ENCODE measurements at regions not wholly inside any gene's neighbourhood (a gene's known extent, or its start where the extent isn't known, plus 50 kb on each side); places are given as distances from the start of the nearest gene placed in this dataset.

DNA sequence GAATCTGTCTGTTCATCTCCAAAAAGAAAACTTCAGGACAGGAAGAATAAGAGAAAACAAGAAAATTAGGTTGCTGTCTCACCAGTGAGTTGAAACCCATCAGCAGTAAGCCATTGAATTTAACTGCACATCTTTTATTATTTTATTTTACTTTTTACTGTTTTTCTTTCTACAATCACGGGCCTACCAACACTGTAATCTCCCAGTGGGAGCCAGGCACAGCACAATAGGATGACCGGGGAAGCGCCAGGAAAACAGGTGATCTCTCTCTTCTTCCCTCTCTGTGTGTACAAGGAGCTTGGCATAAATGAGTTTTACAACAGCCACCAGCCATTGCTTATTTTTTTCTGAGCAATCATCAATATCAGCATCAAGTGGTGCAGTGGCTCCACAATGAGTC, 113.1 kb upstream of the ESRRG start:
- TF ChIP-seq CTCF (IDR thresholded peaks at IDR 0.05) = no peak
- H3K27ac ChIP-seq = no peak overlapping the region
- H3K4me3 ChIP-seq = no peak overlapping the region
- no peak for DNase-seq (ENCODE audit: low spot score)

- DNase-seq (ENCODE audit: low spot score) = no peak
- no peak overlapping the region for H3K4me3 ChIP-seq
These were observed 110.3 kb upstream of the ESRRG start for GRCh38 chr1:216833509-216833908.

DNA sequence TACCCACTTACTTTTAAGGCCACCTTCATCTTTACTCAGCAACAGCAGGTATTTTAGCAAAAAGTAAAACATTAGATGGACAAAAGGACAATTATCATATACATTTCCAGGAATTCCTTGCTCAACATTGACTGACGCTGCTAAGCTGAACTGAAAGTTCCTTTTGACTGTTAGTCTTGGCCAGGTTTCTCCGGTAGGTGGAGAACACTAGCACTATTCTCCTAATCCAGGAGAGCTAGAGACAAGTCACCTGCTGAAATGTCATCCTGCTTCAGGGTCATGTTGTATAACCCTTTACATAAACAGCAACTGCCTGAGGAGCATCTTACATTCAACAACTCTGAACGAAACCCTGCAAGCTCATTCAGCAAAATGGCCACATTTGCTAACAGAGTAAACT, 109.0 kb upstream of the ESRRG start:
- Histone ChIP-seq H3K4me3 (no peak overlapping the region), H3K27ac (no peak overlapping the region)
- DNase-seq (ENCODE audit: low spot score) = no peak
- no peak for TF ChIP-seq CTCF (IDR thresholded peaks at IDR 0.05)

More at GRCh38 chr1:216833509-216833908, 110.3 kb upstream of the ESRRG start:
- no peak overlapping the region for H3K27ac ChIP-seq
- no peak for TF ChIP-seq CTCF (IDR thresholded peaks at IDR 0.05)

- Histone ChIP-seq H3K4me3 (no peak overlapping the region), H3K27ac (no peak overlapping the region)
- no peak for DNase-seq (ENCODE audit: low spot score)
- TF ChIP-seq CTCF (IDR thresholded peaks at IDR 0.05) = no peak
These were observed 107.4 kb upstream of the ESRRG start for GRCh38 chr1:216830424-216831210.

GRCh38 chr1:216827251-216827650, 104.0 kb upstream of the ESRRG start:
- no peak overlapping the region for H3K27ac ChIP-seq
- no peak for DNase-seq (ENCODE audit: low spot score)
- no peak for TF ChIP-seq CTCF (IDR thresholded peaks at IDR 0.05)
- no peak overlapping the region for H3K4me3 ChIP-seq

GRCh38 chr1:216826646-216827045, 103.4 kb upstream of the ESRRG start:
- no peak for DNase-seq (ENCODE audit: low spot score)
- Histone ChIP-seq H3K4me3 (no peak overlapping the region), H3K27ac (no peak overlapping the region)
- TF ChIP-seq CTCF (IDR thresholded peaks at IDR 0.05) = no peak

- DNase-seq (ENCODE audit: low spot score) = no peak
- TF ChIP-seq CTCF (IDR thresholded peaks at IDR 0.05) = no peak
- no peak overlapping the region for H3K4me3 ChIP-seq
- H3K27ac ChIP-seq = no peak overlapping the region
These were observed 103.0 kb upstream of the ESRRG start for GRCh38 chr1:216826214-216826613.
